OCI-LY3 (cell line): ENCODE measurements at regions not wholly inside any gene's neighbourhood (a gene's known extent, or its start where the extent isn't known, plus 50 kb on each side); places are given as distances from the start of the nearest gene placed in this dataset.

ENCODE experiments used
- H2AFZ ChIP-seq: fragments of 200-600, 300-600 bp; shearing (Covaris generic); 2 replicates; pipeline ENCODE4 v1.6.0; 2014; ENCODE audit warnings: antibody characterized with exemption, low read depth, low read length
- H3K27ac ChIP-seq: fragments of 200-600, 300-600 bp; sonication (generic); 2 replicates; pipeline ENCODE4 v1.5.1; 2014; ENCODE audit warnings: mild to moderate bottlenecking, low read length, moderate library complexity, mixed read lengths
- H3K27me3 ChIP-seq: fragments of 200-600, 300-600 bp; sonication (generic); 2 replicates; pipeline ENCODE4 v1.6.1; 2014; ENCODE audit warnings: low read depth, low read length, mixed read lengths
- H3K36me3 ChIP-seq: fragments of 200-600, 300-600 bp; sonication (generic); replicated peaks from 2 replicates; pipeline ENCODE3; 2014; ENCODE audit warnings: low read depth, low read length, mixed read lengths
- H3K4me1 ChIP-seq: fragments of 300-600, 200-600 bp; sonication (generic); 2 replicates; pipeline ENCODE4 v1.6.1; 2014; ENCODE audit warnings: low read length, mixed read lengths
- H3K4me2 ChIP-seq: fragments of 200-600, 300-600 bp; sonication (generic); 2 replicates; pipeline ENCODE4 v1.6.1; 2014; ENCODE audit warnings: low read length, mixed read lengths
- H3K4me3 ChIP-seq: fragments of 300-600, 200-600 bp; sonication (generic); 2 replicates; pipeline ENCODE4 v1.5.1; 2014; ENCODE audit warnings: antibody characterized with exemption, mild to moderate bottlenecking, low read length, moderate library complexity
- H3K79me2 ChIP-seq: fragments of 300-600, 200-600 bp; shearing (Covaris generic); 2 replicates; pipeline ENCODE4 v1.6.1; 2014; ENCODE audit warnings: mild to moderate bottlenecking, low read length, mixed read lengths
- H3K9ac ChIP-seq: fragments of 300-600, 200-600 bp; shearing (Covaris generic); 2 replicates; pipeline ENCODE4 v1.6.0; 2014; ENCODE audit warnings: mild to moderate bottlenecking, low read length, moderate library complexity
- H3K9me3 ChIP-seq: fragments of 200-600, 300-600 bp; shearing (Covaris generic); 2 replicates; pipeline ENCODE4 v1.6.1; 2014; ENCODE audit warnings: low read length, mixed read lengths; ENCODE audit not compliant: insufficient read depth
- H4K20me1 ChIP-seq: fragments of 200-600, 300-600 bp; sonication (generic); 2 replicates; pipeline ENCODE4 v1.6.1; 2016; ENCODE audit warnings: low read length, mixed read lengths; ENCODE audit not compliant: insufficient read depth
- CTCF ChIP-seq: fragments of 200-600, 300-600 bp; sonication (generic); IDR thresholded peaks from 2 replicates; pipeline ENCODE4 v1.5.1; 2014; ENCODE audit warnings: antibody characterized with exemption, low read length, low read depth
- EZH2phosphoT487 ChIP-seq: fragments of 200-600 bp; shearing (Covaris generic); IDR thresholded peaks from 2 replicates; pipeline ENCODE4 v1.6.1; 2018; ENCODE audit warnings: antibody characterized with exemption, mixed run types, low read depth

GRCh38 chr6:109225946-109226345 lies 130.6 kb downstream of the CEP57L1 start:
- Histone ChIP-seq H3K27ac (no peak overlapping the region), H3K27me3 (no peaks in the 10 kb centered on the region), H3K9ac (no peak overlapping the region), H3K4me1 (no peaks in the 10 kb centered on the region), H3K4me2 (no peak overlapping the region), H2AFZ (no peak overlapping the region), H4K20me1 (no peaks in the 10 kb centered on the region), H3K79me2 (no peaks in the 10 kb centered on the region), H3K9me3 (no peaks in the 10 kb centered on the region), H3K36me3 (no peaks in the 10 kb centered on the region), H3K4me3 (no peak overlapping the region)
- TF ChIP-seq CTCF (no peak), EZH2phosphoT487 (no peak)

GRCh38 chr6:109224994-109225393 lies 129.7 kb downstream of the CEP57L1 start:
- Histone ChIP-seq H3K79me2 (no peaks in the 10 kb centered on the region), H3K4me3 (no peak overlapping the region), H3K27ac (no peak overlapping the region), H3K9ac (no peak overlapping the region), H2AFZ (no peak overlapping the region), H3K27me3 (no peaks in the 10 kb centered on the region), H3K4me1 (no peaks in the 10 kb centered on the region), H3K4me2 (no peak overlapping the region), H3K9me3 (no peaks in the 10 kb centered on the region), H4K20me1 (no peaks in the 10 kb centered on the region), H3K36me3 (no peaks in the 10 kb centered on the region)
- no peak for TF ChIP-seq EZH2phosphoT487
- no peak for TF ChIP-seq CTCF

GRCh38 chr6:109224107-109224875 lies 129.0 kb downstream of the CEP57L1 start:
- Histone ChIP-seq H3K4me3 (no peak overlapping the region), H3K4me2 (no peak overlapping the region), H3K9me3 (no peaks in the 10 kb centered on the region), H2AFZ (no peak overlapping the region), H3K27ac (no peak overlapping the region), H3K36me3 (no peaks in the 10 kb centered on the region), H4K20me1 (no peaks in the 10 kb centered on the region), H3K79me2 (no peaks in the 10 kb centered on the region), H3K27me3 (no peaks in the 10 kb centered on the region), H3K9ac (no peak overlapping the region), H3K4me1 (no peaks in the 10 kb centered on the region)
- TF ChIP-seq EZH2phosphoT487: no peak
- TF ChIP-seq CTCF: no peak

- no peak for TF ChIP-seq EZH2phosphoT487
- no peak for TF ChIP-seq CTCF
- no peaks in the 10 kb centered on the region for H3K9me3 ChIP-seq
- no peaks in the 10 kb centered on the region for H3K27me3 ChIP-seq
These were observed 127.5 kb downstream of the CEP57L1 start for GRCh38 chr6:109222848-109223247.

More at GRCh38 chr6:109222848-109223247, 127.5 kb downstream of the CEP57L1 start:
- H2AFZ ChIP-seq: no peak overlapping the region
- H3K36me3 ChIP-seq: no peaks in the 10 kb centered on the region
- no peaks in the 10 kb centered on the region for H3K79me2 ChIP-seq
- H3K9ac ChIP-seq: no peak overlapping the region
- H3K4me2 ChIP-seq: no peak overlapping the region
- no peaks in the 10 kb centered on the region for H4K20me1 ChIP-seq
- H3K4me1 ChIP-seq: 0 out of 2 replicates have a peak, but pooled peaks cover 3% of the 10 kb centered on the region
- no peak overlapping the region for H3K4me3 ChIP-seq
- H3K27ac ChIP-seq: no peak overlapping the region
